Breast epithelium (tissue), 3 donors: ENCODE measurements at regions not wholly inside any gene's neighbourhood (a gene's known extent, or its start where the extent isn't known, plus 50 kb on each side); places are given as distances from the start of the nearest gene placed in this dataset.

Experiments used
- POLR2A ChIP-seq: fragments of 450-650 bp; IDR thresholded peaks from one replicate; pipeline ENCODE4 v1.6.1; 2016; ENCODE audit warnings: antibody characterized with exemption, mild to moderate bottlenecking, moderate library complexity
- TF ChIP-seq, protein P1 (sequence below), 3 donors: fragments of 450-650 bp; IDR thresholded peaks; one replicate each; pipeline ENCODE4 v1.5.1; 2016 to 2017; ENCODE audit warnings: antibody characterized with exemption in 3 of 3, mild to moderate bottlenecking in 3 of 3, moderate library complexity in 3 of 3

DNA sequence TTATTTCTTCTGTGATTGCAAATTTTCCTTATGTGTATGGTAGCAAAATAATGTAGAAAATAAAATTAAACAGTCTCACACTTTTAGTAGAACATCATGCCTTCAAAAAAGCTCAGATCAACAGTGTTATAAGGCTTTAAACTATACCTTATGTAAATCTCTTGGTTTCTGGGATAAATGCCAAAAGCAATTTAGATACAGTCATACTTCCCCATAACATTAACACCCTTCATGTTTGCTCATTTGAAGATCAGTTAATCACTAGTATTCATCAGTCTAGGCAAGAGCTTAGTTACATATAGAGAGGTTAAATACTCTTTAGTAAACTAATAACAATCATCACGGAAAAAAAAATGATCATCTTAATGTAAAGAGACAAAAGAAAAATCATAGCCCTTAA is 421.8 kb upstream of the ANO3 start:
- no peak for TF ChIP-seq POLR2A
- TF ChIP-seq, protein P1, sequence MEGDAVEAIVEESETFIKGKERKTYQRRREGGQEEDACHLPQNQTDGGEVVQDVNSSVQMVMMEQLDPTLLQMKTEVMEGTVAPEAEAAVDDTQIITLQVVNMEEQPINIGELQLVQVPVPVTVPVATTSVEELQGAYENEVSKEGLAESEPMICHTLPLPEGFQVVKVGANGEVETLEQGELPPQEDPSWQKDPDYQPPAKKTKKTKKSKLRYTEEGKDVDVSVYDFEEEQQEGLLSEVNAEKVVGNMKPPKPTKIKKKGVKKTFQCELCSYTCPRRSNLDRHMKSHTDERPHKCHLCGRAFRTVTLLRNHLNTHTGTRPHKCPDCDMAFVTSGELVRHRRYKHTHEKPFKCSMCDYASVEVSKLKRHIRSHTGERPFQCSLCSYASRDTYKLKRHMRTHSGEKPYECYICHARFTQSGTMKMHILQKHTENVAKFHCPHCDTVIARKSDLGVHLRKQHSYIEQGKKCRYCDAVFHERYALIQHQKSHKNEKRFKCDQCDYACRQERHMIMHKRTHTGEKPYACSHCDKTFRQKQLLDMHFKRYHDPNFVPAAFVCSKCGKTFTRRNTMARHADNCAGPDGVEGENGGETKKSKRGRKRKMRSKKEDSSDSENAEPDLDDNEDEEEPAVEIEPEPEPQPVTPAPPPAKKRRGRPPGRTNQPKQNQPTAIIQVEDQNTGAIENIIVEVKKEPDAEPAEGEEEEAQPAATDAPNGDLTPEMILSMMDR (IDR thresholded peaks at IDR 0.05), result no peak
